ENCODE measurements at regions not wholly inside any gene's neighbourhood (a gene's known extent, or its start where the extent isn't known, plus 50 kb on each side); places are given as distances from the start of the nearest gene placed in this dataset.

- no peak for DNase-seq
These were observed 447.8 kb upstream of the THBS1 start for GRCh38 chr15:39132954-39133600.

DNA sequence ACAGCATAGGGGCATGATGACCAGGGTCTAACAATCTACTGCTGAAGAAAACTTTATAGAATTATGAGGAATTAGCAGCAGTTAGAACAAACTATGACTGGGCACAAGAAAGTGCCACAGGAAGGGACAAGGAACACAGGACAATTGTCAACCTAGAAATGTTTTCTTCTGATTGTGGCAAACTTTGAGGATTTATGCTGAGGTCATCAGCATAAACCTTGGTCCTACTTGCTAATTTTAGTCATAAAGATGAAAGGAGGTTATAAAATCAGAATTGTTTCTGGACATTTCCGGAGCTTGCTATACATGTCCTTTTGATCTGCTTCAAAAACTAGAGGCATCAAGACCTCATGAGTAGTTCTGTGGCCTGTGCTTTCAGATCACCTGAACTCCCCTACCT, 446.6 kb upstream of the THBS1 start:
- no peak for DNase-seq

GRCh38 chr15:39135989-39136388, 444.9 kb upstream of the THBS1 start:
- no peak for DNase-seq

DNA sequence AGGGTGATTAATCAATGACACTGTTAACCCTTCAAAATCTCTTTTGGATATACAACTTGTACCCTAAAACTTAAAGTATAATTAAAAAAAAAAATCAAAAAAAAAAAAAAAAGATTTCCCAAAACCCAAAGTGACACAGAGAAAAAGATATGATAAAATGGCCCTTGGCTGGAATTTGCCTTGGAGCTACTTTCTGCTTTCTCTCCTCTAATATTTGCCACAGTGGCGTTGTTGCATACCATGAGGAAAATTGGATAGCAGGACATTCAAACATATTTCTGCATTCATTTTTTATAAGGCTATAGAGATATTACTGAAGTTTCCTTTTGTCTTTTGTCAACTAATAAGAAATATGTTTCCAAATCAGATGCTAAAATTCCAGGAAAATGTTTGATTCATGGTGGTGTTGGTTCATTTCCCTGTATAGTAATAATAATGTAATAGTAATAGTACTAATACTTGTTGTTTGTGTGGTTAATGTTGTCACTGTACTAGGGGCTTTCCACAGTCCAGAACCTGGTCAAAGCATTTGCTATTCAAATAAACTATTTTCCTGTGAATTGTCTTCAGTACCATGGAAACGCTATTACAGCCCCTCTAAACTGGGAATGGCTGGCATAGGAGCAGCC, 441.3 kb upstream of the THBS1 start:
- no peak for DNase-seq

GRCh38 chr15:39140060-39140604, 440.7 kb upstream of the THBS1 start:
- no peak for DNase-seq

- DNase-seq: no peak
These were observed 438.4 kb upstream of the THBS1 start for GRCh38 chr15:39142500-39142899.

- DNase-seq: no peak
These were observed 437.4 kb upstream of the THBS1 start for GRCh38 chr15:39143479-39143878.

DNA sequence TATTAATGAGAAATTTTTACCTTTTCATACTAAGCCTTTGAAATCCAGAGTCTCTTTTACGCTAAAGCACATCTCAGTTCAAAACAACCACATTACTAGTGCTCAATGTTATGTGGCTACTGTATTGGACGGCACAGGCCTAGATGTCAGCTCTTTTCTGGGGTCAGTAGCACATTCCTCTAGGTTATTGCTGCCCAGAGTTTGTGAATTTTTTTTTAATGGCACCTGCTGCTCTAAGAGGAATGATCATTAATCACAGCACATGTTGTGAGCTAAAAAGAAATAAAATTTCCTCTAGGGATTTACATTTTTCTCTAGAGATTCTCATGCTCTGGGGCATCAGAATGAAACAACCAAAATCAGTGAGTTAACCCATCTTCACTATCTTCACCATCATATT, 436.8 kb upstream of the THBS1 start:
- no peak for DNase-seq

GRCh38 chr15:39144613-39145499, 436.0 kb upstream of the THBS1 start:
- no peak for DNase-seq

DNA sequence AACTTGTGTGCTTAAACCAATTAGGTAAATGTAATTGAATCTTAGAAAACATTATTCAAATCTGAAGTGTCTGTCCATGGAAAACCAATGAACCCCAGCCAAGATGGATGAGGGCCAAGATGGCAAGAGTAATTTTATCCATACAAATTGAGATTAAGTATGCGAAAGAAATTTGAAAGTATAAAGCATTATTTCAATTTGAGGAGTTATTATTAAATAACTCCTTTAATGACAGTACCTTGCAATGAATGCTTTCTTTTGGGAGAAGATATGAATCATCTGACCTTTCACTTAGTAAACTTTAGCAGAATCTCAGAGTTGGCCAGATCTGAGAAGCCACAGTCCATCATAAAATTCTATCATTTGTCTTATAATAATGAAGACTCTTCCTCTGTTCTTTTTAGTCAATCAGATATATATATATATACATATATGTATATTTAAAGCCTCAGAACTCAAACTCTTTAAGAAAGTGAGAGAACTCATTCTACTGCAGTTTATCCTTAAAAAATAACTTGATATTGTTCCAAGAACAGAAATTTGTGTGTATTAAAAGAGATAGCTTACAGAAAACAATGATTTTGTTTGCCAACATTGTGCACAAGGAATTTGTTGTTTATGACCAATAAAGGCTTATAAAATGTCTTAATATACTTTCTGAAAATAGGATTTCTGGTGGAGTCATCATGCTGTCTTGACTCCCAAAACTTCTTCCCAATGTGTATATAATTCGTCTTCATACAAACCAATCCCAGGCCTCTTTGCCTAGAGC, 434.8 kb upstream of the THBS1 start:
- no peak for DNase-seq

- DNase-seq: no peak
These were observed 431.2 kb upstream of the THBS1 start for GRCh38 chr15:39149636-39150150.

DNA sequence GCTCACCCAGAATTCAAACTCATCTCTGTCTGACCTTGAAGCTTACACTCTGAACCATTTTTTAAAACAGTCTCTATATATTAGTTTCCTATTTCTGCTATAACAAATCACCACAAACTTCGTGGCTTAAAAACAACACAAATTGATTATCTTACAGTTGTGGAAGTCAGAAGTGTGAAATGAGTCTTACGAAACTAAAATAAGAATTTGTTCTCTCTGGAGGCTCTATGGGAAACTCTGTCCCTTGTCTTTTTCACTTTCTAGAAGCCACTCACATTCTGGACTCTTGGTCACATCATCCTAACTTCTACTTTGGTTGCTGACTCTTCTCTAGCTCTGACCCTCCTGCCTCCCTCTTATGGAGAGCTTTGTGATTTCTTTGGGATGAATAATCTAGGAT, 429.3 kb upstream of the THBS1 start:
- no peak for DNase-seq

DNA sequence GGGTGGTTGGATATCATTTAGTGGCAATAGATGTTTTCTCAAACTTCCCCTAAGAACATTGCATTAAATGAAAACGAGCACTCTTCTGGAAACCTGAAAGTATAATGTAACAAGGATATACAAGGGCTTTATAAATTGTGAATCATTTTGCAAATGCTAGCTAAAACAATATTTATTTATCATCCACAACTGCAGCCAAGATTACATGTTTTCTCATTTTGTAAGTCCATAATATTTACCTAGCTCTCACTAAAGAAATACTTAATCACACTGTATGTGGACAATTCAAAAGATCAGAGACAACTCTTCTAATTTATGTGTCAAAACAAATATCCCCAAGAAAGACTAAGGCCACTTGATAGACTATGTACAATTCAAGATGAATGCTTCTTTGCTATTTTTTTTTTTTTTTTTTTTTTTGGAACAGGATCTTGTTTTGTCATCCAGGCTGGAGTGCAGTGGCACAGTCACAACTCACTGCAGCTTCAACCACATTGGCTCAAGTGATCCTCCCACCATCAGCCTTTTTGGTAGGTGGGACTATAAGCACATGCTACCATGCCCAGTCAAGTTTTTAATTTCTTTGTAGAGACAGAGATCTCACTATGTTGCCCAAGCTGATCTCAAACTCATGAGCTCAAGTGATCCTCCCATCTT, 427.7 kb upstream of the THBS1 start:
- no peak for DNase-seq

GRCh38 chr15:39153716-39154115, 427.2 kb upstream of the THBS1 start:
- DNase-seq: no peak

DNA sequence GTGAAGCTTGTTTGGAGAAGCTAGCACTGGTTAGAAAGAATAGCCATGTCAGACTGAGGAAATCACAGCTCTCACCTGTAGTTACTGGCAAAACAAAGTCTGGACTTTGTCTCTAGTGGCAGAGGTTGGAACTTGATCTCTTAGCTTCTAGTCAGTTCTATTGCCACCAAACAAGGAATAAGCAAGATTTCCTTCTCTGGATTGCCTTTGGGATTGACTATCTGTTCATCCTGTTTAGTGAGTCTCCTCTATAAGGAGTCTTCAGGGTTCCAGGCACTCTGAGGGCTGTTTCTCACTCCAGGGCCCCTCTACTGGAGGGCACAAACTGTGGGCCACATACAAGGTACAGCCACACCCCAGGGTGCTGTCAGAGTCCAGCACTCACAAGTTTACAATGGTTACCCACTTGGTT, 426.6 kb upstream of the THBS1 start:
- no peak for DNase-seq

GRCh38 chr15:39154776-39155175, 426.1 kb upstream of the THBS1 start:
- no peak for DNase-seq

DNA sequence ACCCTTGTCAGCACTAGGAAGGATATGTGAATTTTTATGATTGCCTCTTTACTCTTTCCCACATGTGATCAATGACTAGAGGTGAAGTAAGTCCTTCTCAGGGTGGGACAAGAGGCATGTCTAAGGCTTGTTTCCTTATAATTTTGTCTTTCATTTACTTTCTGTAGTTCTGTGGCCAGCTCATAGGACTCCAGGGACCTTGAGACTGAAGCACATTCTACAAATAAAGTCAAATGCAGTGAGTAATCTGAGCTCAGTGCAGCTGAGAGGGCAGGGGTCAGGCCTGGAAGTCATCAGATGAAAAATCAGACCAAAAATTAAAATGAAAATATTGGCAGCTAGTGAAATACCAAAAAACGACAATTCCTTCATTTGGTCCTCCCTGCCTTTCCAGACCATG, 424.7 kb upstream of the THBS1 start:
- DNase-seq: no peak

DNA sequence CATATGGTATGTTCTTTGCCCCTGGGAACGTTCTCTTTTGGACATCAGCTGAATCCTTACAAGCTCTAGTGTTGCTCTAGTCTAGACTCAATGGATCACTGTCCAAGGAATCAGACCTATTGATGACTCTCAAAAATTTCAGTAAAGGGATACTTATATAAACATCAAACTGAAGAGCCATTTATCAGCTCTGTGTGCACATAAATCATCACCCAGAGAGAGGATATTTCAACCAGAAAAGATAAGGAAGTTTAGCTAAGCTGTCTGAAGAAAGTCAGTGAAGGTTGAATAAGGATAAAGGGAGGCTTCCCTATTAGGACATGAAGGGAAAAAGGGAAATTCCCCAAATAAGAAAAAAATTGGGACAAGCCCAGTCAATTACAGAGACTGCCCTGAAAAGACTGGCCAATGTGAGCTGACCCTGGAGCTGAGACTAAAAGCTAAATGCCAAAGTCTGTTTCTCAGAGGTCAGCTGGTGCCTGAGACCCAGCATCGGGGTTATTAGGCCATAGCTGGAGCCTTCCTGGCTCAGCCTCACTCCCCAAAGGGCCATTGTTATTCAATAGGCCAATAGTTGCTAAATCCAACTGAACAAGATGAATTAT, 424.1 kb upstream of the THBS1 start:
- no peak for DNase-seq

DNA sequence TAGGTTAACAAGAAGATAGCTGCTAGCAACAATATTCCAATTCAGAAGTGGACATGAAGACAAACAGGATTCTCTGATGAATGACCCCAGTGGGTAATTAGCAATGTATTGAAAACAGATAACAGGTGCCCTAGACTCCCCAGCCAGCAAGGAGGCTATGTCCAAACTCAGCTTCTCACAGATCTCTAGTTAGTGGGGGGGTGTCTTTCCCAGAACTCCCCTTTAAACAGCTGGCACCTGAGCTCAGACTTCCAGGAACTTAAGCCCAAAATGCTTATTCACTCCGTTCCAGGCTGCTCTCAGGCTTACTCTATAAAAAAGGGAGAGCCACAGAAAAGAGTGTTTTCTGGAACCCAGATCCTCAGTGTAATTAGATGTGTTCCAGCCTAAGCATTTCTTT, 423.0 kb upstream of the THBS1 start:
- DNase-seq: no peak

- no peak for DNase-seq
These were observed 421.0 kb upstream of the THBS1 start for GRCh38 chr15:39159833-39160232.

- DNase-seq: no peak
These were observed 419.8 kb upstream of the THBS1 start for GRCh38 chr15:39161096-39161495.

All from NCI-H1436 treated with DMSO at 0.1 percent for 48 hours (cell line).